ENCODE measurements at regions not wholly inside any gene's neighbourhood (a gene's known extent, or its start where the extent isn't known, plus 50 kb on each side); places are given as distances from the start of the nearest gene placed in this dataset.

- no peak for DNase-seq
Measured at GRCh38 chr3:178396318-178396717, 139.9 kb upstream of the KCNMB2 start.

GRCh38 chr3:178397202-178397601 is 139.0 kb upstream of the KCNMB2 start:
- no peak for DNase-seq

- no peak for DNase-seq
Measured at GRCh38 chr3:178397836-178398235, 138.4 kb upstream of the KCNMB2 start.

- DNase-seq = no peak
Measured at GRCh38 chr3:178404961-178405360, 131.3 kb upstream of the KCNMB2 start.

GRCh38 chr3:178405531-178405930 is 130.7 kb upstream of the KCNMB2 start:
- DNase-seq = no peak

GRCh38 chr3:178406206-178406605 is 130.0 kb upstream of the KCNMB2 start:
- DNase-seq = no peak

GRCh38 chr3:178415384-178415783 is 120.9 kb upstream of the KCNMB2 start:
- no peak for DNase-seq

- no peak for DNase-seq
Measured at GRCh38 chr3:178417736-178418135, 118.5 kb upstream of the KCNMB2 start.

GRCh38 chr3:178419071-178419470 is 117.2 kb upstream of the KCNMB2 start:
- no peak for DNase-seq

GRCh38 chr3:178420033-178420432 is 116.2 kb upstream of the KCNMB2 start:
- DNase-seq = no peak

GRCh38 chr3:178421069-178421468 is 115.2 kb upstream of the KCNMB2 start:
- no peak for DNase-seq

- DNase-seq = no peak
Measured at GRCh38 chr3:178422406-178422805, 113.8 kb upstream of the KCNMB2 start.

GRCh38 chr3:178428037-178428436 is 108.2 kb upstream of the KCNMB2 start:
- no peak for DNase-seq

GRCh38 chr3:178434206-178434805 is 101.9 kb upstream of the KCNMB2 start:
- DNase-seq = no peak

- no peak for DNase-seq
Measured at GRCh38 chr3:178435575-178435974, 100.7 kb upstream of the KCNMB2 start.

- DNase-seq = peak; percentile 6
Measured at GRCh38 chr3:178436773-178437172, 99.5 kb upstream of the KCNMB2 start.

GRCh38 chr3:178437236-178437635 is 99.0 kb upstream of the KCNMB2 start:
- no peak for DNase-seq

- no peak for DNase-seq
Measured at GRCh38 chr3:178439504-178439903, 96.7 kb upstream of the KCNMB2 start.

GRCh38 chr3:178440043-178440442 is 96.2 kb upstream of the KCNMB2 start:
- DNase-seq = no peak

GRCh38 chr3:178443634-178444033 is 92.6 kb upstream of the KCNMB2 start:
- no peak for DNase-seq

- DNase-seq = no peak
Measured at GRCh38 chr3:178445139-178445538, 91.1 kb upstream of the KCNMB2 start.

- DNase-seq = no peak
Measured at GRCh38 chr3:178446059-178446458, 90.2 kb upstream of the KCNMB2 start.

GRCh38 chr3:178450476-178450875 is 85.8 kb upstream of the KCNMB2 start:
- DNase-seq = no peak

GRCh38 chr3:178451799-178452198 is 84.4 kb upstream of the KCNMB2 start:
- DNase-seq = no peak

GRCh38 chr3:178454726-178455125 is 81.5 kb upstream of the KCNMB2 start:
- no peak for DNase-seq

GRCh38 chr3:178455226-178455625 is 81.0 kb upstream of the KCNMB2 start:
- no peak for DNase-seq
